H1 (cell line): ENCODE measurements at regions not wholly inside any gene's neighbourhood (a gene's known extent, or its start where the extent isn't known, plus 50 kb on each side); places are given as distances from the start of the nearest gene placed in this dataset.

Experiments
- CEBPB ChIP-seq: IDR thresholded peaks from 2 replicates; pipeline ENCODE4 v1.6.1; 2012; ENCODE audit warnings: low read depth, low read length
- CTCF ChIP-seq, 3 experiments: IDR thresholded peaks; 1 replicate in 2 of 3; 2 replicates in 1 of 3; pipeline versions ENCODE4 v1.5.1 to v1.6.1; 2011; ENCODE audit warnings: low read length in 3 of 3, mild to moderate bottlenecking in 3 of 3, inconsistent platforms in 2 of 3, low read depth in 1 of 3, moderate library complexity in 1 of 3; ENCODE audit not compliant: insufficient read depth in 1 of 3; ENCODE audit errors: control extremely low read depth in 1 of 3
- EZH2 ChIP-seq: fragments of 200-600 bp; sonication (generic); IDR thresholded peaks from 2 replicates; pipeline ENCODE4 v1.7.1; 2012; ENCODE audit warnings: low read depth, mild to moderate bottlenecking, moderate library complexity, low read length, inconsistent platforms; ENCODE audit not compliant: severe bottlenecking
- HDAC2 ChIP-seq, 2 experiments: fragments of 300-600 bp in 1 of 2; sonication (generic) in 1 of 2; IDR thresholded peaks; 2 replicates each; pipeline ENCODE4 v1.6.1; 2011 to 2012; ENCODE audit warnings: low read depth in 2 of 2, low read length in 2 of 2, mild to moderate bottlenecking in 2 of 2, moderate library complexity in 2 of 2, borderline replicate concordance in 1 of 2, inconsistent platforms in 1 of 2
- NANOG ChIP-seq: IDR thresholded peaks from 2 replicates; pipeline ENCODE4 v1.6.1; 2011; ENCODE audit warnings: low read length, low read depth, mild to moderate bottlenecking, inconsistent platforms; ENCODE audit not compliant: insufficient read depth, poor library complexity, severe bottlenecking
- NRF1 ChIP-seq: IDR thresholded peaks from 2 replicates; pipeline ENCODE4 v1.6.1; 2011; ENCODE audit warnings: mild to moderate bottlenecking, low read depth, low read length, improper control_type of control experiment
- POLR2AphosphoS5 ChIP-seq: IDR thresholded peaks from 2 replicates; pipeline ENCODE4 v1.6.1; 2011; ENCODE audit warnings: low read depth, low read length
- TAF1 ChIP-seq: IDR thresholded peaks from 2 replicates; pipeline ENCODE4 v1.6.1; 2011; ENCODE audit warnings: mild to moderate bottlenecking, low read depth, low read length

GRCh38 chr5:158644301-158644700 lies 455.4 kb downstream of the EBF1 start:
- TF ChIP-seq CEBPB (no peak), CTCF (IDR thresholded peaks at IDR 0.05; ENCODE audit: control extremely low read depth in 1 of 3, insufficient read depth in 1 of 3, low read depth in 1 of 3, low read length in 3 of 3) (no peak), HDAC2 (IDR thresholded peaks at IDR 0.05; ENCODE audit: borderline replicate concordance in 1 of 2, low read depth in 2 of 2, low read length in 2 of 2) (no peak), EZH2 (no peak), NANOG (no peak), NRF1 (no peak), POLR2AphosphoS5 (no peak), TAF1 (no peak)
